ENCODE measurements at regions not wholly inside any gene's neighbourhood (a gene's known extent, or its start where the extent isn't known, plus 50 kb on each side); places are given as distances from the start of the nearest gene placed in this dataset.

GRCh38 chr6:132054525-132054924 lies 103.4 kb upstream of the CCN2 start:
- no peak overlapping the region for H3K27ac ChIP-seq (ENCODE audit: low read length in 2 of 2)
- no peak overlapping the region for H3K4me2 ChIP-seq (replicated peaks; ENCODE audit: low read depth, low read length, poor library complexity, severe bottlenecking)
- no peak overlapping the region for H3K27ac Mint-ChIP-seq
- no peaks in the 10 kb centered on the region for H3K4me1 ChIP-seq (ENCODE audit: control insufficient read depth in 2 of 2, insufficient read depth in 2 of 2, low read length in 2 of 2)
- H3K27me3 Mint-ChIP-seq = no peaks in the 10 kb centered on the region
- no peak overlapping the region for H3K4me3 Mint-ChIP-seq
- H3K4me3 ChIP-seq (ENCODE audit: control extremely low read depth in 1 of 5, extremely low read depth in 1 of 5, insufficient read depth in 1 of 5, low read depth in 2 of 5, low read length in 4 of 5) = no peak overlapping the region
- no peaks in the 10 kb centered on the region for H3K36me3 ChIP-seq (replicated peaks in 1 of 2; ENCODE audit: control extremely low read depth in 1 of 2, control insufficient read depth in 1 of 2, extremely low read depth in 1 of 2, insufficient read depth in 2 of 2, low read length in 1 of 2)
- H4K20me1 ChIP-seq (ENCODE audit: control insufficient read depth, insufficient read depth, low read length, poor library complexity, severe bottlenecking) = no peaks in the 10 kb centered on the region
- intact Hi-C loops (cut with micrococcal nuclease) = no loop called here
- ChIA-PET POLR2A (no interaction called here), CTCF (no interaction called here)
- WGBS (ENCODE audit: insufficient coverage) = 88% methylated on average over 3 of the region's 3 CpGs
- no peak for ATAC-seq (ENCODE audit: low read depth)
- no peak overlapping the region for H3K9ac ChIP-seq (ENCODE audit: low read length)
- H3K79me2 ChIP-seq (ENCODE audit: control insufficient read depth, insufficient read depth, low read length) = no peaks in the 10 kb centered on the region
- H3K9me3 Mint-ChIP-seq (ENCODE audit: insufficient read depth) = no peaks in the 10 kb centered on the region
- H3K27me3 ChIP-seq (replicated peaks in 1 of 4; ENCODE audit: control extremely low read depth in 1 of 4, control insufficient read depth in 3 of 4, insufficient read depth in 4 of 4, low read length in 3 of 4) = no peaks in the 10 kb centered on the region
- no peak for DNase-seq
- no peak for TF ChIP-seq CTCF (IDR thresholded peaks at IDR 0.05)
- TF ChIP-seq EZH2 (IDR thresholded peaks at IDR 0.05; ENCODE audit: borderline replicate concordance, insufficient read depth, low read depth, low read length, poor library complexity, severe bottlenecking) = no peak
- no peaks in the 10 kb centered on the region for H3K4me1 Mint-ChIP-seq
- H3K9me3 ChIP-seq (ENCODE audit: control extremely low read depth in 1 of 3, control insufficient read depth in 2 of 3, insufficient read depth in 1 of 3, low read length in 2 of 3) = peaks cover 0 to 3% (median 0%) of the 10 kb centered on the region in 3 donors
- H2AFZ ChIP-seq (ENCODE audit: insufficient read depth, low read depth, low read length, poor library complexity, severe bottlenecking) = no peak overlapping the region

GRCh38 chr6:132053511-132053910 lies 102.3 kb upstream of the CCN2 start:
- Mint-ChIP-seq H3K4me1 (no peaks in the 10 kb centered on the region), H3K9me3 (ENCODE audit: insufficient read depth) (no peaks in the 10 kb centered on the region), H3K27ac (no peak overlapping the region), H3K27me3 (peaks cover 2% of the 10 kb centered on the region), H3K4me3 (no peak overlapping the region)
- no CpG with 5 or more reads among the region's 2 CpGs for WGBS (ENCODE audit: insufficient coverage)
- H3K36me3 ChIP-seq (replicated peaks in 1 of 2; ENCODE audit: control extremely low read depth in 1 of 2, control insufficient read depth in 1 of 2, extremely low read depth in 1 of 2, insufficient read depth in 2 of 2, low read length in 1 of 2) = no peaks in the 10 kb centered on the region
- no peak for DNase-seq
- H3K9me3 ChIP-seq (ENCODE audit: control extremely low read depth in 1 of 3, control insufficient read depth in 2 of 3, insufficient read depth in 1 of 3, low read length in 2 of 3) = peaks cover 0 to 3% (median 0%) of the 10 kb centered on the region in 3 donors
- POLR2A ChIA-PET = no interaction called here
- H3K27me3 ChIP-seq (replicated peaks in 1 of 4; ENCODE audit: control extremely low read depth in 1 of 4, control insufficient read depth in 3 of 4, insufficient read depth in 4 of 4, low read length in 3 of 4) = no peaks in the 10 kb centered on the region
- no peak overlapping the region for H3K4me2 ChIP-seq (replicated peaks; ENCODE audit: low read depth, low read length, poor library complexity, severe bottlenecking)
- no peak for TF ChIP-seq CTCF (IDR thresholded peaks at IDR 0.05)
- no peak for TF ChIP-seq EZH2 (IDR thresholded peaks at IDR 0.05; ENCODE audit: borderline replicate concordance, insufficient read depth, low read depth, low read length, poor library complexity, severe bottlenecking)
- ATAC-seq (ENCODE audit: low read depth) = no peak
- no peaks in the 10 kb centered on the region for H3K79me2 ChIP-seq (ENCODE audit: control insufficient read depth, insufficient read depth, low read length)
- no peaks in the 10 kb centered on the region for H3K4me1 ChIP-seq (ENCODE audit: control insufficient read depth in 2 of 2, insufficient read depth in 2 of 2, low read length in 2 of 2)
- CTCF ChIA-PET = interaction anchor here (0.7 kb wide), 1 partner anchor 21 kb away, joined by 3 read pairs; no protein-coding TSS in a partner anchor
- H3K4me3 ChIP-seq (ENCODE audit: control extremely low read depth in 1 of 5, extremely low read depth in 1 of 5, insufficient read depth in 1 of 5, low read depth in 2 of 5, low read length in 4 of 5) = no peak overlapping the region
- H4K20me1 ChIP-seq (ENCODE audit: control insufficient read depth, insufficient read depth, low read length, poor library complexity, severe bottlenecking) = no peaks in the 10 kb centered on the region
- H2AFZ ChIP-seq (ENCODE audit: insufficient read depth, low read depth, low read length, poor library complexity, severe bottlenecking) = no peak overlapping the region
- intact Hi-C loops (cut with micrococcal nuclease) = no loop called here
- H3K9ac ChIP-seq (ENCODE audit: low read length) = no peak overlapping the region
- H3K27ac ChIP-seq (ENCODE audit: low read length in 2 of 2) = no peak overlapping the region

All from B cell (primary cell).